Trophoblast cell (in vitro differentiated cells and primary cell): ENCODE measurements at regions not wholly inside any gene's neighbourhood (a gene's known extent, or its start where the extent isn't known, plus 50 kb on each side); places are given as distances from the start of the nearest gene placed in this dataset.

Experiments used
- DNase-seq, 2 donors: peaks; one replicate each; pipeline ENCODE4 v3.0.0-alpha.2; 2016
- H2AFZ ChIP-seq: 2 replicates; pipeline ENCODE4 v1.6.1; 2013; ENCODE audit warnings: low read length, moderate library complexity, mild to moderate bottlenecking; ENCODE audit not compliant: insufficient read depth, poor library complexity
- H2AK5ac ChIP-seq: 2 replicates; pipeline ENCODE4 v1.6.1; 2013; ENCODE audit warnings: mild to moderate bottlenecking, low read length
- H2BK120ac ChIP-seq: 2 replicates; pipeline ENCODE4 v1.6.1; 2013; ENCODE audit warnings: low read length, mild to moderate bottlenecking, moderate library complexity; ENCODE audit not compliant: insufficient read depth, poor library complexity
- H2BK12ac ChIP-seq: 2 replicates; pipeline ENCODE4 v1.6.1; 2013; ENCODE audit warnings: mild to moderate bottlenecking, low read length, moderate library complexity
- H2BK5ac ChIP-seq: 2 replicates; pipeline ENCODE4 v1.6.1; 2013; ENCODE audit warnings: low read length, low read depth, moderate library complexity, mild to moderate bottlenecking; ENCODE audit not compliant: poor library complexity
- H3K14ac ChIP-seq: 2 replicates; pipeline ENCODE4 v1.6.1; 2013; ENCODE audit warnings: mild to moderate bottlenecking, low read length
- H3K18ac ChIP-seq: 2 replicates; pipeline ENCODE4 v1.6.1; 2013; ENCODE audit warnings: mild to moderate bottlenecking, low read length
- H3K23ac ChIP-seq: 2 replicates; pipeline ENCODE4 v1.6.1; 2013; ENCODE audit warnings: low read length
- H3K27ac ChIP-seq: 2 replicates; pipeline ENCODE4 v1.5.1; 2013; ENCODE audit warnings: low read depth, mild to moderate bottlenecking, inconsistent platforms, low read length, moderate library complexity
- H3K27me3 ChIP-seq: 2 replicates; pipeline ENCODE4 v1.6.1; 2013; ENCODE audit warnings: inconsistent platforms, mild to moderate bottlenecking, low read length, moderate library complexity; ENCODE audit not compliant: insufficient read depth
- H3K36me3 ChIP-seq, 2 experiments: 1 replicate in 1 of 2; 2 replicates in 1 of 2; pipeline ENCODE4 v1.6.1; 2013; ENCODE audit warnings: low read length in 2 of 2, mild to moderate bottlenecking in 2 of 2, moderate library complexity in 1 of 2; ENCODE audit not compliant: insufficient read depth in 2 of 2, control insufficient read depth in 1 of 2
- H3K4ac ChIP-seq: 2 replicates; pipeline ENCODE4 v1.6.1; 2013; ENCODE audit warnings: low read depth, mild to moderate bottlenecking, low read length, moderate library complexity
- H3K4me1 ChIP-seq, 2 experiments: 1 replicate in 1 of 2; 2 replicates in 1 of 2; pipeline ENCODE4 v1.6.1; 2013; ENCODE audit warnings: low read length in 2 of 2, mild to moderate bottlenecking in 2 of 2, moderate library complexity in 1 of 2; ENCODE audit not compliant: insufficient read depth in 2 of 2, control insufficient read depth in 1 of 2
- H3K4me2 ChIP-seq: 2 replicates; pipeline ENCODE4 v1.6.1; 2013; ENCODE audit warnings: inconsistent platforms, mild to moderate bottlenecking, low read length, moderate library complexity
- H3K4me3 ChIP-seq: 2 replicates; pipeline ENCODE4 v1.5.1; 2013; ENCODE audit warnings: mild to moderate bottlenecking, low read depth, low read length, inconsistent platforms
- H3K79me1 ChIP-seq: one replicate; pipeline ENCODE4 v1.6.1; 2013; ENCODE audit warnings: low read length
- H3K79me2 ChIP-seq: 2 replicates; pipeline ENCODE4 v1.6.1; 2013; ENCODE audit warnings: low read length, mild to moderate bottlenecking; ENCODE audit not compliant: control insufficient read depth, insufficient read depth, poor library complexity
- H3K9ac ChIP-seq: 2 replicates; pipeline ENCODE4 v1.6.1; 2013; ENCODE audit warnings: mild to moderate bottlenecking, low read length
- H3K9me3 ChIP-seq: 2 replicates; pipeline ENCODE4 v1.6.1; 2013; ENCODE audit warnings: low read depth, mild to moderate bottlenecking, control low read depth, inconsistent platforms, low read length; ENCODE audit not compliant: insufficient read depth
- H4K12ac ChIP-seq: 2 replicates; pipeline ENCODE4 v1.6.1; 2013; ENCODE audit warnings: low read depth, mild to moderate bottlenecking, low read length, moderate library complexity
- H4K8ac ChIP-seq: 2 replicates; pipeline ENCODE4 v1.6.1; 2013; ENCODE audit warnings: low read depth, mild to moderate bottlenecking, low read length, moderate library complexity
- H4K91ac ChIP-seq: one replicate; pipeline ENCODE4 v1.6.1; 2013; ENCODE audit warnings: low read depth, mild to moderate bottlenecking, low read length, moderate library complexity
- whole genome bisulfite sequencing: extraction: QIAGEN DNeasy Blood & Tissue Kit; methylation state at CpG from one replicate; pipeline ENCODE4 v1.1.7; 2013; ENCODE audit warnings: missing lambda C conversion rate; ENCODE audit not compliant: insufficient read length, insufficient coverage; ENCODE audit errors: extremely low coverage; 5-methylcytosine and 5-hydroxymethylcytosine counted together

DNA sequence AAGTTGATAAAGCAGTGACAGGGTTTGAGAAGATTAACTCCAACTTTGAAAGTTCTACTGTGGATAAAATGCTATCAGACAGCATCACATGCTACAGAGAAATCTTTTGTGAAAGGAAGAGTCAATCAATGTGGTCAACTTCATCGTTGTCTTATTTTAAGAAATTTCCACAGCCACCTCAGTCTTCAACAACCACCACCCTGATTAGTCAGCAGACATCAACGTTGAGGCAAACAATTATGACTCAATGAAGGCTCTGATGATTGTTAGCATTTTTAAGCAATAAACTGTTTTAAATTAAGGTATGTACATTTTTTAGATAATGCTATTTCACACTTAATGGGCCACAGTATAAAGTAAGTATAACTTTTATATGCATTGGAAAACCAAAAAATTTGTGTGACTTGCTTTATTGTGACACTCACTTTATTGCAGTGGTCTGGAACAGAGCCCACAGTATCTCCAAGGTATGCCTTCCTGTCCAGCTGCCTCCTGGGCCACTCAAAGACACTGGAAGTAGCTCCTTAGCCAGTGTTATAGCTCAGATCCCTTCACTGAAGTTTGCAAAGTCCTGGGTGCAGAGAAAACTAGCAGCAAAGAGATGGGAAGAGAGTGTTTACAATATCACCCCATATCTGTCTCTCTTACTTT, 293.1 kb downstream of the ARHGAP12 start:
- no peak for DNase-seq
- no peak overlapping the region for H4K8ac ChIP-seq
- H2BK12ac ChIP-seq: no peak overlapping the region
- no peak overlapping the region for H2AK5ac ChIP-seq
- no peaks in the 10 kb centered on the region for H3K27me3 ChIP-seq
- H3K18ac ChIP-seq: no peak overlapping the region
- no peaks in the 10 kb centered on the region for H3K9me3 ChIP-seq
- no peak overlapping the region for H2AFZ ChIP-seq
- no peak overlapping the region for H2BK120ac ChIP-seq
- H3K79me2 ChIP-seq: no peaks in the 10 kb centered on the region
- H3K4me1 ChIP-seq: no peaks in the 10 kb centered on the region
- H3K4me2 ChIP-seq: no peak overlapping the region
- no peak overlapping the region for H4K91ac ChIP-seq
- no peak overlapping the region for H3K4me3 ChIP-seq
- no peaks in the 10 kb centered on the region for H3K36me3 ChIP-seq
- no peak overlapping the region for H3K4ac ChIP-seq
- no peak overlapping the region for H3K14ac ChIP-seq
- no CpG with 5 or more reads among the region's 2 CpGs for WGBS
- no peak overlapping the region for H4K12ac ChIP-seq
- H3K9ac ChIP-seq: no peak overlapping the region
- H3K23ac ChIP-seq: no peak overlapping the region
- H3K79me1 ChIP-seq: no peaks in the 10 kb centered on the region
- no peak overlapping the region for H3K27ac ChIP-seq
- H2BK5ac ChIP-seq: no peak overlapping the region

DNA sequence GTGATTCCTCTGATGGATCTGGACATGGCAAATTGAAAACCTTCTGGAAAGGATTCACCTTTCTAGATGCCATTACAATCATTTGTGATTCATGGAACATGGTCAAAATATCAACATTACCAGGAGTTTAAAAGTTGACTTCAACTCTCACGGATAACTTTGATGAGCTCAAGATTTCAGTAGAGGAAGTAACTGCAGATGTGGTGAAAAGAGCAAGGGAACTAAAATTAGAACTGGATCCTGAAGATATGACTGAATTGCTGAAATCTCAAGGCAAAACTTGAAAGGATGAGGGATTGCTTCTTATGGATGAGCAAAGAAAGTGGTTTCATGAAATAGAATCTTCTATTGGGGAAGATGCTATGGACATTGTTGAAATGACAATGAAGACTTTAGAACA, 293.6 kb downstream of the ARHGAP12 start:
- Histone ChIP-seq H3K27ac (no peak overlapping the region), H3K79me2 (no peaks in the 10 kb centered on the region), H4K91ac (no peak overlapping the region), H3K23ac (no peak overlapping the region), H4K12ac (no peak overlapping the region), H4K8ac (no peak overlapping the region), H3K9ac (no peak overlapping the region), H3K27me3 (no peaks in the 10 kb centered on the region), H3K79me1 (no peaks in the 10 kb centered on the region), H2BK12ac (no peak overlapping the region), H3K4me2 (no peak overlapping the region), H3K4me1 (no peaks in the 10 kb centered on the region), H3K36me3 (no peaks in the 10 kb centered on the region), H2AFZ (no peak overlapping the region), H2AK5ac (no peak overlapping the region), H3K4ac (no peak overlapping the region), H3K14ac (no peak overlapping the region), H3K4me3 (no peak overlapping the region), H2BK120ac (no peak overlapping the region), H2BK5ac (no peak overlapping the region), H3K18ac (no peak overlapping the region), H3K9me3 (no peaks in the 10 kb centered on the region)
- no CpG with 5 or more reads among the region's 1 CpG for WGBS
- no peak for DNase-seq

DNA sequence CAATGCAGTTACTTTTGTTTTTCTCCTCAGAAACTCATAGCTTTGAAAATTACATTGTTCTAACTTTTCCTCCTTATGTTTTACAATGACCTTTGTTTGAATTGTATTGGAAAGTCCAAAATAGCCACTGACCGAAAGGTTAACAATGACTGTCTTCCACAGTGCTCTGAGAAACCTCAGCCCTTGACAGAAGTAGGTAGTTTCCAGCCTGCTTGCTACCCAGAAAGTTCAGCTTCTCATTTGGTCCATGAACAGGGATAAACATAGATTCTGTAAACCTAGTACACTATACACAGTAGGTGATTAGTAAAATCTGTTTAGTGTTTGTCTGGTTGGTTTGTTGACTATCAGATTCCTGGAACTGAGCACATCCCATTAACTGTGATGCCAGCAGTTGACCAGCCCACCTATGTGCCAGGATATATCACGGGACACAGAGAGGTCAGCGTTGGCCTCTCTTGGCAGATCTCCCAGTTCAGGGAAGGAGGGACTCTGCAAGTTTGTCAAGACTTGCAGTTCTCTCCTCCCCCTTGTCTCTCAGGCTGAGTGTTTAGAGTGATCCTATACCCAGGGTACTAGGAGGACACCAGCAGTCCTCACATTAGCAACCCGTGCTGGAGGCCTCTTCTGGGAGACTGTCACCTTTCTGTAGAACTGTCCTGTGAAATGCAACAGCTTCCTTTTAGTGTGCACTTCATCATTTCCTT, 297.6 kb downstream of the ARHGAP12 start:
- H3K27me3 ChIP-seq: no peaks in the 10 kb centered on the region

GRCh38 chr10:31625566-31625965, 303.1 kb downstream of the ARHGAP12 start:
- no peaks in the 10 kb centered on the region for H3K36me3 ChIP-seq
- WGBS: no CpG with 5 or more reads among the region's 4 CpGs

More for the DNA sequence above, 297.6 kb downstream of the ARHGAP12 start:
- Histone ChIP-seq H3K27ac (no peak overlapping the region), H3K23ac (no peak overlapping the region), H3K4me1 (no peaks in the 10 kb centered on the region), H2AK5ac (no peak overlapping the region), H2BK5ac (no peak overlapping the region), H3K4me3 (no peak overlapping the region), H3K9ac (no peak overlapping the region), H2BK12ac (no peak overlapping the region), H4K91ac (no peak overlapping the region), H3K4ac (no peak overlapping the region), H3K18ac (no peak overlapping the region), H2AFZ (no peak overlapping the region), H2BK120ac (no peak overlapping the region), H3K9me3 (no peaks in the 10 kb centered on the region), H4K12ac (no peak overlapping the region), H3K14ac (no peak overlapping the region), H3K4me2 (no peak overlapping the region), H3K36me3 (no peaks in the 10 kb centered on the region), H3K79me2 (no peaks in the 10 kb centered on the region), H4K8ac (no peak overlapping the region), H3K79me1 (no peaks in the 10 kb centered on the region)
- WGBS: no CpG with 5 or more reads among the region's 4 CpGs
- no peak for DNase-seq

More at GRCh38 chr10:31625566-31625965, 303.1 kb downstream of the ARHGAP12 start:
- no peak overlapping the region for H4K12ac ChIP-seq
- no peak overlapping the region for H2BK12ac ChIP-seq
- no peak overlapping the region for H3K14ac ChIP-seq
- H3K4ac ChIP-seq: no peak overlapping the region
- no peaks in the 10 kb centered on the region for H3K79me1 ChIP-seq
- H2AFZ ChIP-seq: no peak overlapping the region
- no peak overlapping the region for H4K91ac ChIP-seq
- H4K8ac ChIP-seq: no peak overlapping the region
- no peaks in the 10 kb centered on the region for H3K9me3 ChIP-seq
- no peak overlapping the region for H2BK5ac ChIP-seq
- no peaks in the 10 kb centered on the region for H3K27me3 ChIP-seq
- H3K9ac ChIP-seq: no peak overlapping the region
- H3K79me2 ChIP-seq: no peaks in the 10 kb centered on the region
- no peak overlapping the region for H2BK120ac ChIP-seq
- H3K23ac ChIP-seq: no peak overlapping the region
- H3K27ac ChIP-seq: no peak overlapping the region
- H3K4me2 ChIP-seq: no peak overlapping the region
- no peak for DNase-seq
- no peak overlapping the region for H3K18ac ChIP-seq
- H3K4me1 ChIP-seq: peaks cover 0 to 1% of the 10 kb centered on the region in 2 experiments
- no peak overlapping the region for H3K4me3 ChIP-seq
- H2AK5ac ChIP-seq: no peak overlapping the region
